GM21723 (cell line): ENCODE measurements at regions not wholly inside any gene's neighbourhood (a gene's known extent, or its start where the extent isn't known, plus 50 kb on each side); places are given as distances from the start of the nearest gene placed in this dataset.
A peak's percentile ranks its signal among the peaks of the same experiment; 100 is the strongest.

Source experiments
- ATAC-seq: cut with Tn5 transposase; IDR thresholded peaks from one replicate; pipeline ENCODE4 v1.9.1; 2021; ENCODE audit warnings: mild to moderate bottlenecking, moderate library complexity; ENCODE audit not compliant: unreplicated experiment

- ATAC-seq, result no peak
These were observed 230.3 kb upstream of the PCDH18 start for GRCh38 chr4:137762591-137762990.

- no peak for ATAC-seq
These were observed 222.6 kb upstream of the PCDH18 start for GRCh38 chr4:137754652-137755471.

GRCh38 chr4:137749466-137749865 lies 217.2 kb upstream of the PCDH18 start:
- no peak for ATAC-seq

GRCh38 chr4:137748616-137749015 lies 216.3 kb upstream of the PCDH18 start:
- ATAC-seq, result no peak

GRCh38 chr4:137740141-137740540 lies 207.8 kb upstream of the PCDH18 start:
- ATAC-seq, result no peak

GRCh38 chr4:137739391-137739790 lies 207.1 kb upstream of the PCDH18 start:
- no peak for ATAC-seq

- no peak for ATAC-seq
These were observed 206.2 kb upstream of the PCDH18 start for GRCh38 chr4:137738375-137738990.

DNA sequence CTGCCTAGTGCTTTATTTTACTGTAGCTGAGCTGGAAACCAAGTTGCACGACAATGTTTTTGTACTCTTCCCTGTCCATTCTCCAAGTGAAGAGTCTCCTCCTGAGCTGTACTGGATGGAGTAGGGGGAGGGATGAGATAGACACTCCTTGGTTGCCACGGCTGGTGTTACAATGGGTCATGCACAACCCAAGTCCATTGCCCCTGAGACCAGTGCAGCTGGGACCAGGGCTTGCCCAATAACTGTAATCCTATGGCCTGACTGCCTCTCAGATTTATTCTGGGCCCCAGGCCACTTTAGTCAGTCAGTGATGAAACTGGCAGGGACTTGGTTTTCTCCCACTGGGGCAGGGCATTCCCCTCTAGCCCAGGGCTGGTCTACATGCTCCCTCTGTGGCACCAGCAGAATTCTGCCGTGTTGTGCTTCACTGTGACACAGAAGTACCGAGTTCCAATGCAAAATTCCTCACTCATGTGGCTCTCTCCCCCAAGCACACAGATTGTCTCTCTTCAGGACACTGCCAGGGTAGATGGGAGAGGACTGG lies 203.3 kb upstream of the PCDH18 start:
- ATAC-seq, result no peak

DNA sequence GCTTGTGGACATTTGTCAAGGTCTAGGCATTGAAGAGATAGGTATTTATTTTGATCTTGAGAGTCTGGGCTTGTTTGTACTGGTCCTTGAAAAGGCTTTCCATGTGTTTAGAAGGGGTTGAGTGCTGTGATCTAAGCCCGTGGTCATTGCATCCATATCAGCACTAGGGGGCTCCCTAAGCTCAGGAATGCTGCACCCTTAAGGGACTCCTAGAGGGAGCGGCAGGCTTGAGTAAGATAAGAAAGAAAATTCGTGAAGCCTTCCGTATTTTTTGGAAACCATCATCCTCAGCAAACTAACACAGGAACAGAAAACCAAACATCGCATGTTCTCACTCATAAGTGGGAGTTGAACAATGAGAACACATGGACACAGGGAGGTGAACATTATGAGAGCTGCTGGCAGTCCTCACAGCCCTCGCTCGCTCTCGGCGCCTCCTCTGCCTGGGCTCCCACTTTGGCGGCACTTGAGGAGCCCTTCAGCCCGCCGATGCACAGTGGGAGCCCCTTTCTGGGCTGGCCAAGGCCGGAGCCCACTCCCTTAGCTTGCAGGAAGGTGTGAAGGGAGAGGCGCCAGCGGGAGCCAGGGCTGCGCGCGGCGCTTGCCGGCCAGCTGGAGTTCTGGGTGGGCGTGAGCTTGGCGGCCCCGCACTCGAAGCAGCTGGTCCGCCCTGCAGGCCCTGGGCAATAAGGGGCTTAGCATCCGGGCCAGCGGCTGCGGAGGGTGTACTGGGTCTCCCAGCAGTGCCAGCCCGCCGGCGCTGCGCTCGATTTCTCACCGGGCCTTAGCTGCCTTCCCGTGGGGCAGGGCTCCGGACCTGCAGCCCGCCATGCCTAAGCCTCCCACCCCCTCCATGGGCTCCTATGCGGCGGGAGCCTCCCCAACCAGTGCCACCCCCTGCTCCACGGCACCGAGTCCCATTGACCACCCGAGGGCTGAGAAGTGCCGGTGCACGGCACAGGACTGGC lies 201.2 kb upstream of the PCDH18 start:
- ATAC-seq, result peak; percentile 75

DNA sequence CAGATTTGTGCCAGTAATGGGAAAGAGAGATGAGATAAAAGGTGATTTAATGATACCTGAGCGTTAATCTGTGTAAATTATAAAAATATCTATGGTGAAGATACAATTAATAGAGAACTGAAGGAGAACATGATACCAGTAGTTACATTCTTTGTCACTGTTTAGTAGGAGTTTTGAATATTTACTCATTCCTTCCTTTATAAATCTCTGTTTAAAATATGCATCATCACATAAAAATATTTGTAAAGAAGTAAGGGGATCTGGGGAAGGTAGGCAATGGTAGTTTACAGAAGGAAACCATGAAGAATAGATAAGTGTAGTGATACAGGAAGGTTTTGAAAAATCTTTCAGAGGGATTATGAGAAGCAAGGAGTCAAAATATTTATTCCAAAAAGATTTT lies 190.6 kb upstream of the PCDH18 start:
- no peak for ATAC-seq

GRCh38 chr4:137711502-137711901 lies 179.2 kb upstream of the PCDH18 start:
- no peak for ATAC-seq

- ATAC-seq, result no peak
These were observed 175.3 kb upstream of the PCDH18 start for GRCh38 chr4:137707626-137708025.

DNA sequence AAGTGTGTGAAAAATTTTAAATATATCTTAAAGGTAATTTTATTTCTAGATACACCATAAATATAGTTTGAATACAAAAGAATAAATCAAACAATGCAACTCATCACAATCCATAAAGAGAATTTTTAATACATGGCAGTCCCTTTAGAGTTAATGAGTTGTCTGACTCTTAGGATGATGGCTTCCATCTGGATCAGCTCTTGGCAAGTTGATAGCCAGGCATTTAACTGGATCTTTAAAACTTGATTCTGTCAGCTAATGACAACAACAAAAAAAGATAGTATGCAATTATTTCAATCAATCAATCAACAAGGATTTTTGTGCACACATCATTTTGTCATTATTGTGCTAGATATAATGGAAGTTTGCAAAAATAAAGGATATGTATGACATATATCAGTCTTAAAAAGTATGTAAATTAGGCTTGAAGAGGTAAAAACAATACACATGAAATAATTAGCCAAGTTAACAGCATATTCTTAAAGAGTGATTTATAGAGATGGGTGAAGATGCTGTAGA lies 174.9 kb upstream of the PCDH18 start:
- no peak for ATAC-seq

GRCh38 chr4:137705171-137705783 lies 173.0 kb upstream of the PCDH18 start:
- no peak for ATAC-seq

GRCh38 chr4:137703195-137703594 lies 170.9 kb upstream of the PCDH18 start:
- ATAC-seq, result no peak

DNA sequence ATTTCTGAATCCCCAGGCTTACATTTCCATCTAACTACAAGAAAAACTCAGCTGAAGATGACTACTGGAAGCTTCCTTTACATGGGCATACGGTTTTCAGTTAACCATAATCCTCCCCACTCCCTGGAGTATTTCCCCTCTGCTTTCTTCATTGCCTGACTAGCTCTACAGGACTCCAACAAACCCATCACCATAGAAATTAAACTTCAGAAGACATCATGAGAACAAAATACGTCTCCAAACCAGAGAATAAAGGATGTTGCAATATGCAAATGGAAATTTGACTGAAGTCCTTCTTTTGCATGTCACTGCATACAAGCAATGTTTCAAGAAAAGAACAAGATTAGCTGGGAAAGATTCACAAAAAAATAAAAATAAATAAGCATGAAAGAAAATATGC lies 170.2 kb upstream of the PCDH18 start:
- no peak for ATAC-seq

DNA sequence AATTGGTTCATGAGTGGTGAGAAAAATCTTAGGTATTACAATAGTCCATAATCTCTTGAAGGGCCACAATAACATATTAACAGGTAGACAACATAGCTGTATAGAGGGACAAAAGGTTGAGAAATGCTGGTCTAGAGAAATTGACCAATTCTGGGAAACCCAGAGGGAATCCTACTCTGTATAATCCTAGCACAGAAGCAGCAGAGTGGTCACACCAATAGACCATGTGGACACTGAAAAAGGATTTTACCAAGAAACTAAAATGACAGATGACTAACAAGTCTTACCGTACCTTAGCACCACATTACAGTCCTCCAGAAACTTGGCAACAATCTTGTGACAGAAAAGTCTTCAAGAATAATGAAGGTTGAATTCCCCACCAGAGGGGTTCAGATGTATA lies 169.1 kb upstream of the PCDH18 start:
- ATAC-seq, result no peak

DNA sequence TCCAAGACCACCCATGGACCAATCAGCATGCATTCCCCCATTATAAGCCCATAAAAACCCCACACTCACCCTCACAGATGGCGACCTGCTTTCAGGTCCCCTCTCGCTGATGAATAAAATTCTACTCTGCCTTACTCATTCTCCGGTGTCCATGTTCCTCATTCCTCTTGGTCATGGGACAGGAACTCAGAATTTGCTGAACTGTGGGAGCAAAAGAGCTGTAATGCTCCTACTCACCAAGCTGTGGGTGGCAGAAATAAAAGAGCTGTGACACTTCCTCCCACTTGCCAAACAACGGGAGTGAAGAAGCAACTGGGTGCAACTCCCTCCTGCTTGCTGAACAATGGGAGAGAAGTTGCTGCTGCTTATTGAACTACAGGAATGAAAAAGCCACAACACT lies 168.5 kb upstream of the PCDH18 start:
- ATAC-seq, result no peak

DNA sequence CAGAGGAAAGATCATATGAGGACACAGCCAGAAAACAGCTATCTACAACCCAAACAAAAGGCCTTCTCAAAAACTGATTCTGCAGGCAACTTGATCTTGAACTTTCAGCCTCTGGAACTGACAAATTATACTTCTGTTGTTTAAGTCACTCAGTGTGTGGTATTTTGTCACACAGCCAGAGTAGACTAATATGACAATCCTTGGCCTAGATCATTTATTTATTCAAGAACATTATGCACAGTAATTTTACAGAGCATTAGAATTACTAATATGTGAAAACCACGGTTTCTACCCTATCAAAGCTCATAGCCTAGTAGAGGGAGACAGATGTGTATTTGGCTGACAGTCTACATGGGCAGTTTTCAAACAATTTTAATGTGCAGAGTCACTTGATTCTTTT lies 167.8 kb upstream of the PCDH18 start:
- no peak for ATAC-seq

GRCh38 chr4:137694138-137694537 lies 161.8 kb upstream of the PCDH18 start:
- ATAC-seq, result no peak
